OCI-M1 (cell line): ENCODE measurements at regions not wholly inside any gene's neighbourhood (a gene's known extent, or its start where the extent isn't known, plus 50 kb on each side); places are given as distances from the start of the nearest gene placed in this dataset.

Experiments
- DNase-seq: peaks from one replicate; lab custom pipeline; 2025; lab: John Stamatoyannopoulos, UW

DNA sequence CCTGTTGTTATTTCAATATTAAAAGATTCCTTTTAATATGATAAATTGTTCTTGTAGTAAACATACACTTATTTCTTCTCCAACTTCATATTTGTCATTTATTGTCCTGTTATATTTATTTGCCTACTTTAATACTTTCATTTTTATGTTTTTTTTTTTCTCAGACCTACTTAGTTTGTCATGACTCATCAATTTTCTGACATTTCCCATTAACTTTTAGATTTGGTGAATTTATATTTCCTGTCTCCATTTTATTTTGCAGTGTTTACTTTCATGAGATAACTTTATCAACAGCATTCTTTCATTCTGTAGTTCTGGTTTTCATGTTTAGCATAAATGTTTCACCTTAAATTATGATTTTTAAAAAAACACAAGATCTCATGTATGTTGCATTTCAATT is 788.7 kb downstream of the EFNA5 start:
- no peak for DNase-seq

DNA sequence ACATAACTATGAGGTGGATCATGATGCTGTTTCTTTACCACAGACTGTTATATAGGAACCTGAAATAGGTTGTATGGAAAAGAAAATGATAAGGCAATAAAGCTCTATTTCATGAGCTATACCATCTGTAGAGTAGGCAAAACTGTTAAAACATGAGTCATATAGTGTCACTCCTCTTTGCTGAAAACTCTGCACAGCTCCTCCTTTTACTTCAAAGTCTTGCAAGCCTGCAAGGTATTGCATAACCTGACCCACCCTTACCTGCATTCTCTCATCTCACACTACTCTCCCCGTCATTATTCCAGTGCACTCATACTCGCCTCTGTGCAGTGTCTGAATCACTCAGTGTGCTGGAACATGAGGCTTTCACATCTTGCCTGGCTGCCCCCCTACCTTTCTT is 790.1 kb downstream of the EFNA5 start:
- no peak for DNase-seq

DNA sequence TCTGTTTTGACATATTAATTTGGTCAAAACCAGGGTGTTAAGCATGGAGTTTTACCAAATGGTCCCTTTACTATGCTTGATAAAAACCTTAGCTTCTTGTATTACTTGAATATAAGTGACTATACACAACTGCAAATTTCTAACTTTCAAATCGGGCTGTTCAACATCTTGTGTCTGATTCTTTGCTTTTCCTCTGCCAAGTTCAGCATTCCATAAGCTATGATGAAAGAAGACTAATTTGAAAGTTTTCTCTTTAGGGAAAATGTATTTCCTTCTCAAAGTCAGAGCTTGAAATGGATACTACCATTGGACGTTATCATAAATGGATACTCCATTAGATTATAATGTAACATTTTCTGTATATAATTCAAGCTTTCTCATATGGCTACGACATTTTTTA is 792.9 kb downstream of the EFNA5 start:
- DNase-seq: no peak

DNA sequence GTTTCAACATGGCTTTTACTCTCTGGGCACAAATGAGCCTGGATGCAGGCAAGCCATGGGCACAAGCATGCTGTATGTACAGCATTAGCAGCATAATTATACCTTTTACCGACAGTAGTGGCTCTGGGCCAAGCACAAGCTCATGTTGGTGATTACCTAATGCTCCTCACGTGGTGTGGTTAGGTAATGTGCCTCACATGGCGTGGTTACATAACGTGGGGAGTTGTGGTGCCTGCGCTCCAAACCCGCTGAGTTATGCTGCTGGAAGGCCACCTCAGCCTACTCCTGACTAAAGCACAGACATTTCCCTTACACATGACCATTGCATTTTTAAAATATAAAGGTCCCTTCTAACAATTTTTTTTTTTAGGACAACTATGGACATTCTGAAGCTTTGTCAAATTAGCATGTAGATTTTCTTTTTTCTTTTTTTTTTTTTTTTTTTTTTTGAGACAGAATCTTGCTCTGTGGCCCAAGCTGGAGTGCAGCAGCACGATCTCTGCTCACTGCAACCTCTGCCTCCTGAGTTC is 794.0 kb downstream of the EFNA5 start:
- DNase-seq: peak; percentile 22

DNA sequence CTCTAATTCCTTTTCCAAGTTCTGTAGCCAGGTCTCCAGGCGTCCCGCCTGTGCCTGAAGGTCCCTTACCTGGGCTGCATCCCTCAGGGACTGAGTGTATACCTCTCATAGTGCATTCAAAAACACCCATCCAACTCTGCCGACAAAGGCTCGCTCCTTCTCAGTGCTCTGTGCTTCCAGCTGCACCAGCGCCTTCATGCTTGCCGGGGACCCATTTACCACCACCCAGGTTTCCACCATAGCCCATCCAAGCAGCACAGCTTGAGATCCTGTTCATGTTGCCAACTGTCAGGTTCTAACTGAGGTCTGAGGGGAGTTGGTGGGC is 794.5 kb downstream of the EFNA5 start:
- DNase-seq: no peak

DNA sequence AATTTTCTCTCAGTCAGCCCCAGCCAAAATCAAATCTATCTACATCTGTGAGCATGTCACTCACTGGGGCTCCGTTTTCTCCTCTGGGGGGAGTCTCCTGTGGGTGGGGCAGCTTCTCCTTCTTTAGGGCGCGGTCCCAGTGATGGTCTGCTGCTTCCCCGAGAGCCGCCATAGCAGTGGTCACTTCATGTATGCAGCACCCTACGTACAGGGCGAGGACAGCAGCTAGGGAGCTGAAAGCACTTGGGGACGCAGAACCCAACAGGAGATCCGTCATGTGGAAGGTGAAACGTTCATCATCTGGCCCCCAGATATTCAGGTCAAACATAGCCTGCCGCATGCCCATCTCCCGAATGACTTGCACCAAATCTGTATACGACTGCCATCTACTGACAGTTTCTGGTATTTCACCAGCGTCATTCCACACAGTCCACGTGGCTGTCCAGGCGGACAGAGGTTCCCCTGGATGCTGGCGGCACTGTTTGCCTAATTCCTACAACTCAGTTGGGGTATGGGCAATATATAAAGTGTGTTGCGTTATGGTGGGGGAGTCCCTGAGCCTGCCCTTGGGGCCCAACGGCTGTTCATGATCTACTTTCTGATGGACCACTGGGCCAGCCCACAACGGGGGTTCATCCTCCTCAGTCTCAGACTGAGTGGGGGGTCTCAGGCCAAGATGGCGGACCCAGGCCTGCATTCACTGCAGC is 795.0 kb downstream of the EFNA5 start:
- peak; percentile 74 for DNase-seq

DNA sequence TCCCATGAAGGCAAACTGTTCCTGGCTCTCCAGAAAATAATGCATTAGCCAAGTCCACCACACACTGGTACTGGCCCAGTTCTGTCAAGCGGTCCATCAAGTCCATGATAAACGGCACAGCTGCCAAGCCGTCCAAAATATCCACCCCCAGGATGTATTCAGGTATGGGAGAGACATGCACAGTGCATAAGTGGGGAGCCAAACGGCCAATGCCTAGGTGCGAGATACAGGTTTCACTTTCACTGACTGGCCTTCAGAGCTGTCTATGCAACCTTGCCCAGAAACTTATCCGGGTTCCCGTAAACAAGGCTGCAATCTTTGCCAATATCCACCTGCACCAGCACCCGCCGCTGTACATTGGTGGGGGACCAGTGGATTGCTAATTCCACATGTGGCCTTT is 795.8 kb downstream of the EFNA5 start:
- DNase-seq: no peak

DNA sequence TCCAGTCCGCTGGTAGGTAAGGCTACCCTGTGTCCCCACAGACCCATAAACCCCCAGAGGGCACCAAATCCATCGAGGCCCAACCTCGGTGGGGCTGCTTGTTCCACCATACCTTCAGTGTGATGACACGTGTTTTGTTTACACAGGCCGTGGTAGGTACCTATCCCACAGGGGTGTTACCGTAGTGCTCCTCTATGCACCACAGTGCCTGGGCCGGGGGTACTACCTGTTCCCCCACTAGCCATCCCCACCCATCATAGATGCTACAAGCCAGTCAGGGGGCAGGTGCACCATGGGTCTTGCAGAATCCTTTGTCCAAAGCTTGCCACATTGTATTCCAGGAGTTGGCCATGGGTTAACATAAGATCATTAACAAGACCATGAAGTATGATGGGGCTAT is 796.2 kb downstream of the EFNA5 start:
- no peak for DNase-seq

DNA sequence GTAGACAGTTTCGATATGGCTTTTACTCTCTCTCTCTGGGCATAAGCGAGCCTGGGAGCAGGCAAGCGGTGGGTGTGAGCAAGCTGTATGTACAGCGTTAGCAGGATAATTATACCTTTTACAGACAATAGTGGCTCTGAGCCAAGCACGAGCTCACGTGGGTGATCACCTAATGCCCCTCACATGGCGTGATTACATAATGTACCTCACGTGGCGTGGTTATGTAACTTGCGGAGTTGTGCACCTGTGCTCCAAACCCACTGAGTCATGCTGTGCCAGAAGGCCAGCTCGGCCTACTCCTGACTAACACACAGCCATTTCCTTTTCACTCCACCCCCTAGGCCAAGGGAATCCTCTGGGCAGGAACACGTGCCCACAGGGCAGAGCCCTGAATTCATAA is 797.2 kb downstream of the EFNA5 start:
- DNase-seq: no peak

DNA sequence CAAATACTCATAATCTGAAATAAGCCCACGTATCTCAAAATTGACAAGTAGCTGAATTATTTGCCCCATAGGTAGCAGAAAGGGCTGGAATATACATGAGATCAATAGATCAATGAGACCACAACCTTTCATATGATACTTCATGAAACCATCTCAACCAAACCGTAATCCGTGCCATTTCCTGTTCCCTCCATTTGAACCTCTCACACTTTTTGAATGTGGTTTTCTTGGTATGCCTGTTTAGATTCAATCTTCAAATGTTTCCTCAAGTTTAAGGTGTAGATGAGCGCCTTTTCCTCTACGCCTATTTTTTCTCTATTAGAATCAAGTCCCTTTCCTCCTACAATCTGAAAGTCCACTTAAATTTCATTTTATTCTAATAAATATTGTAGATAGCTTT is 805.5 kb downstream of the EFNA5 start:
- no peak for DNase-seq

DNA sequence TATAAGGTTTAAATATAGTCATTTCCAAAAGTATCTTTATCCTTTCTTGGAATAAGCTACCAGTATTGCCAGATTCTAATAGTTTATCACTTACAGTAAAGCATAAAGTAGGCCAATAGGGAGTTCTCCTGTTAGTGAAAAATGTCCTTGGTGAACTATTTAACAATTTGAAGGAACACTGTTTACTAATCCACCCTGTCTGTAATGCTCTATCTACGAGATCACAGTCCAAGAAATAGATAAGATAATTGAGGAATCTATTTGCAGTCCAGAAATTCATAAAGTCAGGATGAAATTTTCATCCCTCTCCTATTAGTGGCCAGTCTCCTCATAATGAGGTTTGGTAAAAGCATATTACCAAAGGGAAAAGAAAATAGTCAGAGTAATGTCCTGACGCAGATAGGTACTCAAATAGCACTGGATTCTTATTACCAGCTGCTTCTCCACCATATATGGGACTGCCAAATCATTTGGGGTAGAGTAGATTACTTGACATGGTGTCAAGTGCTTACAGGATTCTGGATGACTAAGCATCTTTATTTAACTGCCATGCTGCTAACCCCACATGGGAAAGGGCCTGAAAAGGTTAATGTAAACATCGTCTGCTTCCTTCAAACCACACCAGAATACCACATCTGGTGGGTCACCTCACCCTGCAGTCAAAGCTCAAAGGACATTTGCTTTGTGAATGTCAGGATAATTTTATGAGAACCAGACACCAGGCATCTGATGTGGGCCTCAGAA is 808.1 kb downstream of the EFNA5 start:
- DNase-seq: peak; percentile 46

DNA sequence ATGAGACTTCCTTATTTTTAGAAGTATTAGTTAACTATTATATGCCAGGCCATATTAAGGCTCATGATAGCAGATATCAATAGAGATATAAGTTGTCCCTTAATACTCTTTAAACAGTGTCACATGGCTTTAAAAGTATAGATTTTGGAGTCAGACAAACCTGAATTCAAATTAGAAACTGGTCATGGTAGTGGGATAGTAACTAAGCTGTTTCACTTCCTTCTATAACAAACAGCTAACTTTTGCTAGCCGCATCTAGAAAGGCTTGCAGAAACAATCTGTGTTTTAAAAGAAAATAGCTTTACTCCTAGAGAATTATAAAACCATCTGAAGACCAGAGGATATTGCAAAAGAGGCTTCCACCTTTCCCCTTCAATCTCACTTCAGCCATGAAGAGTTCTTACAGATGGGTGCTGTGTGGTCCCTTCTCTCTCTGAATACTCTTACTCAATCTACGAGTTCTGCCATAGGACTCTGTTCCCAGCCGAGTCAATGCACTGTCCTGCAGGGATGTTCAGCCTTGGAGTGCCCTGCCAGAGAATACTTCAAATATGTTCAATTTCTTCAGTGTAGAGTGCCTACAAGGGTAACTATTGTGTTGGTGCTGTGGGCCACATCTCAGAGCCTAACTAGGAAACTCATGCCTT is 810.2 kb downstream of the EFNA5 start:
- no peak for DNase-seq

DNA sequence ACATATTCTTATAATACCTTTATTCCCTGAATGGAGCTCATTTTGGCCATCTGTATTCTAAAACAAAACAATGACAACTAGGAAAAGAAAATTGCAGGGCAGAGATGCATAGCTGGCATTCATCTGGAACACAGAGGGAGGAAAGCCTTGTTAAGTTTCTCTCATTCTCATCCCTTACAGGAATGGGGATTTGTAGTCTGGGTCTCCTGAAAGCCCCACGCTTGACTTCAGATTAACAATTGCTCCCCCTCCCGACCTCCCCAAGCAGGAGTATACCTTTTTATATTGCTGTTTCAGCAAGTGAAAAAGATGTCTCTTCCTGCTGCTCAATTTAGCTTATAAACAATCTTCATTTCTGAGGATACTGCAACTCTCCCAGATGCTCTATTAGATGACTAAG is 812.1 kb downstream of the EFNA5 start:
- no peak for DNase-seq

DNA sequence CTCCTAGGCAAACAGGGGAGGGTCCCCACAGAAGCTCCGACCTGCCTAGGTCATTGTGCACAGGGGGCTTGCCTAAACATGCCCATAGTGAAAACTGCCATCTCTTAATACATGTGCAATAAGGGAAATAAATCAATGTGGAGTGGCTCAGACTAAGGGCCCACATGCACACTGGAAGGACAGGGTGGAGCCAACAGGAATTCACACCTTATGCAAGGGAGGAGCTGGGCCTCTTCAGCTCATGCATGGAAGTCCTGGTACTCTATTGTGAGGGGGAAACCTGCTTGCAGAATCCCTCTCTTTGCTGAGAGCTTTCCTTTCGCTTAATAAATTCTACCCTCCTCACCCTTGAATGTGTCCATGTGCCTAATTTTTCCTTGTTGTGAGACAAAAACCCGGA is 815.8 kb downstream of the EFNA5 start:
- DNase-seq: no peak

DNA sequence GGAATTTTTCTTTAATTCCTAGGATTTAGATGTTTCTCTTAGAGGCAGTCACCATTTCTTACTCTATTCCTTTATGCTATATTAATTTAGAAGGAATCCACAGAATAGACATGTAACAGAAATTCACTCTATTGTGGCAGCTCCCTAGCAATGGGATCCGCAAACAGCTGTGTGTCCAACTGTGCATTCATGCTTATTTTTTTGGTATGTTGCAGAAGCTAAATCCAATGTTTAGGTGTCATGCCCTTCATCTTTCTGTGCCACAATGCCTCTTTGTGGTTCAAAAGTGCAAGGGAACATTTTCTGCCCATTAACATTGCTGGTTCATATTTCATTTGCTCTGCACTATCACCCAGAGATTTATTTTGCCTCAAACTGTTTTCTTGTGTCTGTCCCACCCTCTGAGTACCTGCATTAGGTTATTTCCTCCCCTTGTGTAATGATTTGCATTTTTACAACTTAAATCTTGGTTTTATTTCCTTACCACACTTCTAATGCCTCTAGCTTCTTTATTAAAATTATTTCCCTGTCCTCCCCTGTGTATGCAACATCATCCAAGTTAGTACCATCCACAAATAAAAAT is 816.5 kb downstream of the EFNA5 start:
- DNase-seq: no peak

DNA sequence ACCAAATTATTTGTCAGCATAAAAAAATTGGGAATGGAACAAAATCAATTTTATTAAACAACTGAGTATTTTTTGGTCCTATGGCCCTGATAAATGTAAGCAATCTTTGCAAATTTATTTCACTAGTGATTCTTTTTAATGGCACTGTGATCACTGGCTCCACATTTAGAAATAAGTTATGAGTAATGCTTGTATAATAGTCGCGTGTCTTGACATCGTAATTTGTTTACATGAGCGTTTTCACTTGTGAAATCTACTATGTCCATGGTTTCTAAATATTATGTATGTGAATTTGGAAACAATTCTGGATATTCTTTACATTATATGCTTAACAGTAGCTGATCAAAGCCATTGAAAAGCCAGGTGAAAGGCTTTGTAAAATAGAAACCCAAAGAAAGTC is 817.5 kb downstream of the EFNA5 start:
- DNase-seq: no peak

DNA sequence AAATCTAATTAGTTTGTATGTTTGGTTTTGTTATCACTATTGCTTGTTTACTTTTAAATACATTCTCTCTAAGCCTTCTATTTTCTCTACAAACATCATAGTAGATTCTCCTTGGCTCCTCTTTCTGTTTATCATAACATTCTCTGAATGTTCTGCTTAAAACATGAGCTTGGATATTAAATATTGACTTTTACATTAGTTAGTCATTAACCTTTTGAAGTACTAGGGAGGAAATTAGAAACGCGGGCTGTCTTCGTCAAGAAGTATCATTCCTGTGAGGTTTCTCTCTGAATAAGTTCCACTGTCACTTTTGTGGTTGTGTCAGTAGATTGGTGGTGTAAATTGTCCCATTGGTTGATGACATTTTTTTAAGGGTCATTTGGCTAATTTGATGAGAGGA is 821.5 kb downstream of the EFNA5 start:
- DNase-seq: no peak

DNA sequence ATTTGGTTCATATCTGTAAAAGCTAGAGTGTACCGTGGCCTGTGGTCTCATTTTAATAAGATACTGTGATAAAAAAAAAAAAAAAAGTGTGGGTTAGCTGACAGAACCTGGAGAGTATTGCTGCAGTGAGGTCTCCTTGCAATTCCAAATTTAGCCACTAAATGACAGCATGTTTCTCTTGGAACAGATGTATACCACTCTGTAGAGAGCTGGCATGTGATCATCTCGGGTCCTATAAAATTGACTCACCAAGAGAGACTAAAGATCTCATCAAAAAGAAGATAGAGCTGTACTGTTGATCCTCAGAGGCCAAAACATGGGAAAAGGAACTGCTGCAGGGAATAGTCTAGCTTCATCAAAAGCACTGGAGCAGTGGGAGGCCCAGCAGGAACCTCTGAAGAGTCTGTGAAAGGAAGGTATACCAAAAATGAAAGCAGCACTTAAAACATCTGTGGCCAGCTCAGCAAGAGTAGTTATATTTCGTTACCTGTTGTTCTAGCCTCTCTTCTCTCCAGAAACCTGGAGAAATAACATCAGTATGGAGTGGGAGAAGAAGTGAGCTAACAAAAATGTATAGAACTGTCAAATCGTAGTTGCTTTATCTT is 826.8 kb downstream of the EFNA5 start:
- DNase-seq: peak; percentile 64

DNA sequence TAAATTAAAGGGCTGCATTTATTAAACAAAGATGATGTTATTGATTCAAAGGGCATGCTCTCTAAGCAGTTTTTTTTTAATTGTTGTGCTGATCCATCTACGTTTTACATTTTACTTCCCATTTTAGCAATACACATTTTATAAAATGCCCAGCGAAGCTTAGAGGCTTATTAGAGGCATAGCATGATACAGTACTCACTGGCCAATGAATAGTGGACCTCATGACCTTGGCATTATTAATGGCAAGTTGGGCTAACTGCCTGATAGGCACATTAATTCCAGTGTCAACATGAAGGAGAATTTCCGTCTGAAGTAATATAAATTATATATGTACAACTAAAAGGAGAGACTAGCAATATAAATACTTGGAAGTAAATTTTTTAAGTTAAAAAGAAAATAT is 837.2 kb downstream of the EFNA5 start:
- no peak for DNase-seq

DNA sequence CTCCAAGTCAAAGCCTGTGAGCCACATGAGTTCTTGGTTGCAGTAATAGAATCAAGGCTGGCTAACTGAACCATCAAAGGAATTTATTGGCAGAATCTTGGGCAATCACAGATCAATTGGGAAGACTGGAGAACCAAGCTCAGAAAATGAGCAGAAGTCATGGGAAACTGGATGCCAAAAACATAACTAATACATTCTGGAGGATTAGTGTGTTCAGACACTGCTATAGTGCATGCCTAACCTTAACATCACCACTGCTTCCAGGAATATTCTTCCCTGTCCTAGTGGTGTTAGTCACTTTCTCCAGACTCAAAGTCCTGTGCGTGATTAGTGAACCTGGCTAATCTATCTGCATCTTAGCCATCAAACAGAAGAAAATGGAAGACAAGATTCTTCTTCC is 843.7 kb downstream of the EFNA5 start:
- DNase-seq: no peak

DNA sequence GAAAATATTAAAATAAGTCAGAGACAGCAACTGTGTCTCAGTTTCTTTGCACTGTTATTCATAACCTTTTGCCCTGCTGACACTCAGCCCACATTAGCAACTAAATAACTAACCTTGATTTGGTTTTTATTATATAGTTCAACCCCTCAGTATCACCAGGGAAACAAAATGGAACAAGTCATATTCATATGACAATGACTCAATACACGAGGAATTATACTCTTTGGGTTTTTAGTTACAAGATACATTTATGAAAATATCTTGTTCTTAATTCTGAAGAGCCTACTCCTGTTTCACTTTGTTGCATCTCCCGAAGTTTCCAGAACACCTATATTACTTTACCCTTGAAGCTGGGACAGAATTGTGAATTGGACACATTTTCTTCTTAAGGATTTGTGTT is 845.4 kb downstream of the EFNA5 start:
- DNase-seq: no peak

DNA sequence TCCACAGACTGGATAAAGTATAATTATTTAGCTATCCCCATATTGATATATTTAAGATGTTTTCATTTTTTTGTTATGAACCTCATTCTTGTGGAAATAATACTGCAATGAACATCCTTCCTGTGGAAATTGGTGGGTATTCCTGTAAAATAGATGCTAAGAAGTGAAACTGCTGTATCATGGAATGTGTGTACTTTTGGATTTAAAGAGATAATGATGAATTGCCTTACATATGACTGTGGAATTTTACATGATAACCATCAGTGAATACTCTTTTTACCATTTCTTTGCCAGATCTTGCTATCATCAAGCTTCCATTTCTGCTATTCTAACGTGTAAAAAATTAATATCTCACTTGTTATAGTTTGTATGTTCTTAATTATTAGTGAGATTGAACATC is 847.9 kb downstream of the EFNA5 start:
- no peak for DNase-seq

DNA sequence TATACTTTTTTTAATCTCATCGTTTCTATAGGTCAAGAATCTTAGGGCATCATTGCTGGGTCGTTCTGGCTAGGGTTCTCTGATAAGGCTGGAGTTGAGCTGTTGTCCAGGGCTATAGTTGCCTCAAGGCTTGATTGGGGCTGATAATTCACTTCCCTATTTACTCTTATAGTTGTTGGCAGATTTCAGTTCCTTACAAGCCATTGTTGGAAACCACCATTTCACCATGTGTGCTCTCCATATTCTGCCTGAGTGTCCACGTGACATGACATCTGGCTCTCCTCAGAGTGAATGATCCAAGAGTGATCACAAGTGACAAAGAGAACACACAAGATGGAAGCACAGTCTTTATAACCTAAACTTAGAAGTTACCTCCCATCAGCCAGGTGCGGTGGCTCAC is 852.2 kb downstream of the EFNA5 start:
- DNase-seq: peak; percentile 60
